ENCODE measurements at regions not wholly inside any gene's neighbourhood (a gene's known extent, or its start where the extent isn't known, plus 50 kb on each side); places are given as distances from the start of the nearest gene placed in this dataset.

DNA sequence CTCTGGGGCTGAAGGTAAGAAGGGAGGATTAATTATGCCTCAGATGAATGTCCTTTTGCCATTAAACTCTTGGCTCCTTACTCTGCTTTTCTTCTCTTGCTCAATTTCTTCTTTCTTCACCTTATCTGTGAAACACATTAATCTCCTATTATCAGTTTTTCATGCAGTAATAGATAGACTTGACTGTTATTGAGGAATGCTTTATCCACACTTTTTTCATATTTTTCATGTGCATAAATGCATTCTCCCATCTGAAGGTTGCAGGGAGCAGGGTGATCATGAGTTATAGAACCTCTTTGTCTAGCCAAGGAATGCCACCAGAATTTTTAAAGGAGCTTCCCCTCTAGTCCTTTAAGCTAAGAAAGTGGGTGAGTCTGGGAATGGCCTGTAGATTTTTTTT is 66.4 kb upstream of the CD180 start:
- H3K4me3 ChIP-seq = no peak overlapping the region
- TF ChIP-seq HEYL (CRISPR knock-in tag; IDR thresholded peaks at IDR 0.05) (no peak), HDAC2 (IDR thresholded peaks at IDR 0.05) (no peak), BHLHE40 (IDR thresholded peaks at IDR 0.05; ENCODE audit: low read depth, low read length) (no peak), NR3C1 (IDR thresholded peaks at IDR 0.05) (no peak)
- TF ChIP-seq, protein P1, sequence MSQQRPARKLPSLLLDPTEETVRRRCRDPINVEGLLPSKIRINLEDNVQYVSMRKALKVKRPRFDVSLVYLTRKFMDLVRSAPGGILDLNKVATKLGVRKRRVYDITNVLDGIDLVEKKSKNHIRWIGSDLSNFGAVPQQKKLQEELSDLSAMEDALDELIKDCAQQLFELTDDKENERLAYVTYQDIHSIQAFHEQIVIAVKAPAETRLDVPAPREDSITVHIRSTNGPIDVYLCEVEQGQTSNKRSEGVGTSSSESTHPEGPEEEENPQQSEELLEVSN (IDR thresholded peaks at IDR 0.05; ENCODE audit: borderline replicate concordance, low read depth) = no peak
- TF ChIP-seq, protein P2, sequence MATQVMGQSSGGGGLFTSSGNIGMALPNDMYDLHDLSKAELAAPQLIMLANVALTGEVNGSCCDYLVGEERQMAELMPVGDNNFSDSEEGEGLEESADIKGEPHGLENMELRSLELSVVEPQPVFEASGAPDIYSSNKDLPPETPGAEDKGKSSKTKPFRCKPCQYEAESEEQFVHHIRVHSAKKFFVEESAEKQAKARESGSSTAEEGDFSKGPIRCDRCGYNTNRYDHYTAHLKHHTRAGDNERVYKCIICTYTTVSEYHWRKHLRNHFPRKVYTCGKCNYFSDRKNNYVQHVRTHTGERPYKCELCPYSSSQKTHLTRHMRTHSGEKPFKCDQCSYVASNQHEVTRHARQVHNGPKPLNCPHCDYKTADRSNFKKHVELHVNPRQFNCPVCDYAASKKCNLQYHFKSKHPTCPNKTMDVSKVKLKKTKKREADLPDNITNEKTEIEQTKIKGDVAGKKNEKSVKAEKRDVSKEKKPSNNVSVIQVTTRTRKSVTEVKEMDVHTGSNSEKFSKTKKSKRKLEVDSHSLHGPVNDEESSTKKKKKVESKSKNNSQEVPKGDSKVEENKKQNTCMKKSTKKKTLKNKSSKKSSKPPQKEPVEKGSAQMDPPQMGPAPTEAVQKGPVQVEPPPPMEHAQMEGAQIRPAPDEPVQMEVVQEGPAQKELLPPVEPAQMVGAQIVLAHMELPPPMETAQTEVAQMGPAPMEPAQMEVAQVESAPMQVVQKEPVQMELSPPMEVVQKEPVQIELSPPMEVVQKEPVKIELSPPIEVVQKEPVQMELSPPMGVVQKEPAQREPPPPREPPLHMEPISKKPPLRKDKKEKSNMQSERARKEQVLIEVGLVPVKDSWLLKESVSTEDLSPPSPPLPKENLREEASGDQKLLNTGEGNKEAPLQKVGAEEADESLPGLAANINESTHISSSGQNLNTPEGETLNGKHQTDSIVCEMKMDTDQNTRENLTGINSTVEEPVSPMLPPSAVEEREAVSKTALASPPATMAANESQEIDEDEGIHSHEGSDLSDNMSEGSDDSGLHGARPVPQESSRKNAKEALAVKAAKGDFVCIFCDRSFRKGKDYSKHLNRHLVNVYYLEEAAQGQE (IDR thresholded peaks at IDR 0.05) = no peak
- H3K4me1 ChIP-seq = peaks cover 14% of the 10 kb centered on the region
- DNase-seq (ENCODE audit: low read depth in 1 of 2, low spot score in 1 of 2) (no peak), ATAC-seq (no peak), FAIRE-seq (no peak)
- H3K4me2 ChIP-seq = no peak overlapping the region
- H3K27ac ChIP-seq = peak overlapping the region in 1 of 2 experiments; percentile 4; a peak in 1 of 6 replicates
- H3K9me3 ChIP-seq = no peaks in the 10 kb centered on the region
- CTCF ChIA-PET = interaction anchor here (0.5 to 3.9 kb wide), 3 partner anchors 16 to 143 kb away, joined by 3 to 21 read pairs (median 4); no protein-coding TSS in a partner anchor
- POLR2A ChIA-PET = no interaction called here

DNA sequence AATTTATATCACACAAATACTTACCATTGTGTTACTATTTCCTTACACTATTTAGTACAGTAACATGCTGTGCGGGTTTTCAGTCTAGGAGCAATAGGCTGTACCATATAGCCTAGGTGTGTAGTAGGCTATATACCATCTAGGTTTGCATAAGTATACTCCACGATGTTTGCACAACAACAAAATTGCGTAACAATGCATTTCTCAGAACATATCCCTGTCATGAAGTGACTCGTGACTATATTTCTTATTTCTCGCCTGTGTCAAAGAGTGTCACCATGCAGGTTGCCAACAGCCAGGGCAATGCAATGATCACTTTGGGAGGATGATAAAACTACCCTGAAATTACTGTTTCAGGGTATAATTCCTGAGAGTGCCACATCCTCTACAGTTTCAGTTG is 65.6 kb upstream of the CD180 start:
- CTCF ChIA-PET = interaction anchor here (3.9 kb wide), 1 partner anchor 15 kb away, joined by 21 read pairs; no protein-coding TSS in a partner anchor
- DNase-seq (ENCODE audit: low read depth in 1 of 2, low spot score in 1 of 2) = no peak

DNA sequence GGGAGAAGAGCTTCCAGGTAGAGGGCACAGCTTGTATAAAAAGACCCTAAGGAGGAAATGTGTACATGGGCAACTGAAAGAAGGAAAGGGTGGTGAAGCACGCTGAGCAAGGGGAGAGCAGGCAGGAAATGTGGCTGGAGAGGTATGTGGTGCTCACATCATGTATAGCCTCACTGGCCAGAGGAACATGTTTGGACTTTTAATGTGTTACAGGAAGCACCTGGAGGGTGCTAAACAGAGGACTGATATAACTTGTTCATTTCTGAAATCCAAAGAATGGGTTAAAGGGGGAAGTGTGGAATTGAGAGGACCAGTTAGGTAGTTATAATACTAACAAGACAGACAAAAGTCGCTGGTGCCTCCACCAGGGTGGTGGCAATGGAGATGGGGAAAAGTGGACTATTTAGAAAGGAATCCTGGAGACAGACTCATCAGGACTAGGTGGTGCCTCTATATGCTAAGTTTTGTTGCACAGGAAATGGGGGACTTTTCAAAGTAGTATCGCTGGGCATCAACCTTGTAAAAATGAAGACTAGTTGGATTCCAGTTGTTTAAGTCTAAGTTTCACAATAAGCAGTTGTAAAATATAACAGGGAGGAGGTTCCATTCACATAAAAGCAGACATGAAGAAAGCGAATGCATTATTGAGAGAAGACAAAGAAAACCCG is 63.1 kb upstream of the CD180 start:
- DNase-seq (ENCODE audit: low read depth in 1 of 2, low spot score in 1 of 2) (no peak), ATAC-seq (no peak), FAIRE-seq (no peak)
- peaks cover 6% of the 10 kb centered on the region; the same call in 1 of the 3 replicates for H3K4me1 ChIP-seq
- POLR2A ChIA-PET = no interaction called here
- WGBS (ENCODE audit: missing lambda C conversion rate) = 49% methylated on average over 5 of the region's 5 CpGs
- no peak for TF ChIP-seq CEBPB (IDR thresholded peaks at IDR 0.05)
- no peak for TF ChIP-seq FOXS1 (CRISPR knock-in tag; IDR thresholded peaks at IDR 0.05)
- no peak for TF ChIP-seq HOXB13 (CRISPR knock-in tag; IDR thresholded peaks at IDR 0.05; ENCODE audit: low read depth)
- TF ChIP-seq ZC3H11A (IDR thresholded peaks at IDR 0.05) = no peak
- no peak for TF ChIP-seq HOXB5 (CRISPR knock-in tag; IDR thresholded peaks at IDR 0.05)
- TF ChIP-seq, protein P1 (IDR thresholded peaks at IDR 0.05; ENCODE audit: borderline replicate concordance, low read depth) = no peak
- no peak for TF ChIP-seq JUNB (IDR thresholded peaks at IDR 0.05)
- no peak for TF ChIP-seq CBX8 (IDR thresholded peaks at IDR 0.05)
- TF ChIP-seq RNF2 (IDR thresholded peaks at IDR 0.05; ENCODE audit: borderline replicate concordance, low read depth) = no peak
- no peak for TF ChIP-seq KDM1A (IDR thresholded peaks at IDR 0.05; ENCODE audit: low read depth)
- no peak for TF ChIP-seq BHLHE40 (IDR thresholded peaks at IDR 0.05; ENCODE audit: low read depth, low read length)
- no peak for TF ChIP-seq SMC3 (IDR thresholded peaks at IDR 0.05)
- TF ChIP-seq, protein P2 (IDR thresholded peaks at IDR 0.05) = no peak
- TF ChIP-seq, protein P3, sequence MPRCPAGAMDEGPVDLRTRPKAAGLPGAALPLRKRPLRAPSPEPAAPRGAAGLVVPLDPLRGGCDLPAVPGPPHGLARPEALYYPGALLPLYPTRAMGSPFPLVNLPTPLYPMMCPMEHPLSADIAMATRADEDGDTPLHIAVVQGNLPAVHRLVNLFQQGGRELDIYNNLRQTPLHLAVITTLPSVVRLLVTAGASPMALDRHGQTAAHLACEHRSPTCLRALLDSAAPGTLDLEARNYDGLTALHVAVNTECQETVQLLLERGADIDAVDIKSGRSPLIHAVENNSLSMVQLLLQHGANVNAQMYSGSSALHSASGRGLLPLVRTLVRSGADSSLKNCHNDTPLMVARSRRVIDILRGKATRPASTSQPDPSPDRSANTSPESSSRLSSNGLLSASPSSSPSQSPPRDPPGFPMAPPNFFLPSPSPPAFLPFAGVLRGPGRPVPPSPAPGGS (IDR thresholded peaks at IDR 0.05) = no peak
- TF ChIP-seq KDM5A (IDR thresholded peaks at IDR 0.05) = no peak
- no peak for TF ChIP-seq MAFK (IDR thresholded peaks at IDR 0.05; ENCODE audit: partially characterized antibody)
- no peak for TF ChIP-seq HDAC2 (IDR thresholded peaks at IDR 0.05)
- no peak for TF ChIP-seq ZFP36 (IDR thresholded peaks at IDR 0.05; ENCODE audit: borderline replicate concordance, partially characterized antibody)
- no peak for TF ChIP-seq ZSCAN20 (CRISPR knock-in tag; IDR thresholded peaks at IDR 0.05)
- H3K9me3 ChIP-seq = no peaks in the 10 kb centered on the region
- H3K27ac ChIP-seq = no peak overlapping the region; a peak in 1 of 6 replicates
- CTCF ChIA-PET = no interaction called here
- no peak overlapping the region for H3K4me3 ChIP-seq
- H3K4me2 ChIP-seq = no peak overlapping the region

More for the DNA sequence above, 65.6 kb upstream of the CD180 start:
- POLR2A ChIA-PET = no interaction called here
- H3K4me2 ChIP-seq = no peak overlapping the region
- H3K27ac ChIP-seq = peak overlapping the region in 1 of 2 experiments; percentile 4; a peak in 1 of 6 replicates
- peaks cover 8% of the 10 kb centered on the region; the same call in 2 of the 3 replicates for H3K4me1 ChIP-seq
- no peaks in the 10 kb centered on the region for H3K9me3 ChIP-seq
- 55% methylated on average over 5 of the region's 5 CpGs for WGBS (ENCODE audit: missing lambda C conversion rate)
- FAIRE-seq (no peak), ATAC-seq (no peak)
- H3K4me3 ChIP-seq = no peak overlapping the region
- TF ChIP-seq, protein P1 (IDR thresholded peaks at IDR 0.05; ENCODE audit: borderline replicate concordance, low read depth) = no peak
- peak in 1 of 2 experiments; percentile 28; a peak in 1 of 4 replicates for TF ChIP-seq CEBPB (IDR thresholded peaks at IDR 0.05)
